CD1c-positive myeloid dendritic cell (primary cell): ENCODE measurements at regions not wholly inside any gene's neighbourhood (a gene's known extent, or its start where the extent isn't known, plus 50 kb on each side); places are given as distances from the start of the nearest gene placed in this dataset.

Experiments
- DNase-seq: peaks from one replicate; pipeline ENCODE4 v3.0.0-alpha.2; 2016; ENCODE audit errors: extremely low spot score

DNA sequence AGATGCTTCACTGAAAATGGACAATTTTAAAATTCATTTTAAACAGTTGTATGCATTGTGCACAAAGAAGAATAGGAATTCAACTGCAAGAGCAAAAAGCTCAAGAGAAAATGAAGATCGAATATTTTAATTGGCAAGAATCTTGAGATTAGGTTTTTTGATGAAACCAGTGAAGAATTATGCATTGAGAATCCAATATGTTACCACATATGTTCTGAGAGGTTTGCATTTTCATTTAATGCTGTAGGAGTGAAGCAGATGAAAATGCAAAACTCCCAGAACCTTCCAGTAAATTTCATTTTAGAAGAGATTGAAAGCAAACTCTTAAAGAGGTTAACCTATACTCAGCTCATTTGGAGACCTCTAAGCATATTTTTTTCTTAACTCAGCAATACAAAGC is 298.0 kb downstream of the OLFM3 start:
- no peak for DNase-seq

- no peak for DNase-seq
These were observed 291.8 kb downstream of the OLFM3 start for GRCh38 chr1:101704895-101705294.

- no peak for DNase-seq
These were observed 290.4 kb downstream of the OLFM3 start for GRCh38 chr1:101706366-101706765.

GRCh38 chr1:101709721-101710120 is 287.0 kb downstream of the OLFM3 start:
- no peak for DNase-seq

GRCh38 chr1:101713760-101714159 is 283.0 kb downstream of the OLFM3 start:
- no peak for DNase-seq

DNA sequence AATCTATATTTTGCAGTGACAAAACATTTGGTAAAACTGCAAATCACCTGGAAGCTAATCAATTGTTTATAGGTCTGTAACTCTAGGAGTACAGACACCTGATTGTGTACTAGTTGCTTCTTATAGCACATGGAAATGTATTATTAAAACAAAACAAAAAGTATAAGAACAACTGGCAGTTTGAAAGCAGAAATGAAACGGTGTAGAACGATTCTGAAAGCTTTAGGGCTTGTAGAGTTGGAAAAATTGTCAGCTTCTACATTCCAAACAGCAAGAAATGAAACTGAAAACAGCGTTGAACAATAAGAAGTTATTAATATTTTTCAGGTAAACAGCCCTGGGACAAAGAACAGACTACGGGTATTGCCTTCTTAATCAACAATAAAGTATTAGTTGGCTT is 273.3 kb downstream of the OLFM3 start:
- no peak for DNase-seq

GRCh38 chr1:101728029-101728428 is 268.7 kb downstream of the OLFM3 start:
- DNase-seq: no peak

- no peak for DNase-seq
These were observed 266.2 kb downstream of the OLFM3 start for GRCh38 chr1:101730559-101730958.

DNA sequence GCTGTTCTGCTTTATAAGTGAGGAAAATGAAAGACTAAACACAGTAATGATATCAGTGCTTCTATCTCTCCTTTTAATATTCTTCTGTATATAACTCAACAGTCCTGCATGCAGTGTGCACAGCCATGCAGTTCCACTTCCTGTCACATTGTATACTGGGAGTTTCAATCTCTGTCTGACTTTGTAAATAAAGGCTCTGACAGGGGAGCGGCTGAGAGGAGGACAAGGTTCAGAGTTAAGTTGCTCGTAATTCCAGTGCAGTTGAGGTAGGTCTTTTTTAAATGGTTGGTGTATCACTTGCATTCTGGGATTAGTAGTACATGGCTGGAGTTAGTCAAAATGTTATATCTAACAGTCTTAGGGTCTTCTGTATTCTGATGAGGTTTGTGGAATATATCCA is 264.5 kb downstream of the OLFM3 start:
- DNase-seq: no peak

GRCh38 chr1:101733340-101733739 is 263.4 kb downstream of the OLFM3 start:
- DNase-seq: no peak

DNA sequence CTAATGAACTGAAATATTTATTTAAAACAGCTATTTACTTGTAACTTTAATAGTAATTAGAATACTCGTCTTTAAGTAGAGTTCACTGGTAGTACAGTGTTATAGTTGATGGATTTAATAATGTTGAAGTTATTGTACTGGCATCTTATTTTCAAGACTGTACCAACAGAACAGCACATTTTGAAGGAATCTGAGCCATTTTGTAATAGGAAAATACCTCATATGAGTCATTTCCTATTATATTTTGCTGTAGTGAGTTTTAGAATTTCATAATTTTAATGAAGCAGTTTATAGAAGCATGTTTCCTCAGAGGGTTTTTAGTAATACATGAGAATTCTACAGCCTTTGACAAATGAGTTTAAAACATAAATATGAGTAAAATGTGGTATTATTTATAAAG is 258.3 kb downstream of the OLFM3 start:
- DNase-seq: no peak

DNA sequence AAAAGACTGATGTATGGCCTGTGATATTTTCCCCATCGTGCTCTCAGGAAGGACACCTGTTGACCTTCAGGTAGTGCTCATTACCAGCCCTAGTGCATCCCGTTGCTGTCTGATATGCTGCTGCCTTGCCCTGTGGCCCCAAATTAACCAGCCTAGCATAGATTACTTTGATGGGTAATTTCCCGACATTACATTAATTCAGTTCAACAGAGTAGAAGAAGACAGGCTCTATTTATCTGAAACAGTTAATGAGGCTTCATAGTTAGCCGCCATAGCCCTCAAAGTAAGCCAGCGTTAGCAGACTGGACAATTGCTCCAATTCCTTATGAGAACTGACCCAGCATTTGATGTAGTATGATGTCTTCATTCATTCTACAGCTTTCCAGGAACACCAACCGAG is 257.6 kb downstream of the OLFM3 start:
- DNase-seq: no peak

GRCh38 chr1:101739826-101740330 is 256.8 kb downstream of the OLFM3 start:
- DNase-seq: no peak

DNA sequence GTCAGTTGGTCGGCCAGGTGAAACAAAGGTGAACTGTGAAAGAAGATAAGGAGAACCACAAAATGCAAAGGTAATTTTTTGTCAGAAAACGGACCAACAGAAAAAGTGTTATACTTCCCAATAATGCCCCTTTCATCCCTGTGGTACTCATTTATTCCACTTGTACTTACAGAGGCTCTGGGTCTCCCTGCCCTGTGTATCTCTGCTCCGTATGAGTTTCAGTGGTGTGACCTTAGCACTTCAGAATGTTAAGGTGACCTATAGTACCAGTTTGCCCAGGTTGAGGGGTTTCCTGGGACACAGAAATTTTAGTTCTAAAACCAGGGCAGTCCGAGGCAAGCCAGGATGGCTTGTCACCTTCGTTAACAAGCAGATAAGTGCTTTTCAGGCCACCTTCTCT is 254.8 kb downstream of the OLFM3 start:
- DNase-seq: no peak

DNA sequence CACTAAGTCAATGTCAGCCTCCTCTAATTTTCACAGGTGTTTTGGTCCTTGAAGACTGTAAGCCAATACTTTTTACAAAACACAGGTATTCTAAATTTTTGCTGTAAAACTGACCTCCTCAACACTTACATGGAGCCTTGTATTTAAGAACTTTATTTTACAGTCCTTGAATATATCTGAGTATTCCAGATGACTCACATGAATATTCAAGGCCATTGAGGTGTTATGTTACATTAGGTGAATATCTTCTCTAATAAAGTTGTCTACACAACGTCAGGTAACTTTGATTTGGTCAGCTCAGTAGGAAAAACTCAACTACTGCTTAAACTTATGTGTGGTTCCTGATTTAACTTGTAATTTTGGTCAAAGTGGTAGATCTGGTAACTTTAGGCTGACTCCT is 254.2 kb downstream of the OLFM3 start:
- no peak for DNase-seq

GRCh38 chr1:101745551-101746270 is 251.0 kb downstream of the OLFM3 start:
- no peak for DNase-seq

DNA sequence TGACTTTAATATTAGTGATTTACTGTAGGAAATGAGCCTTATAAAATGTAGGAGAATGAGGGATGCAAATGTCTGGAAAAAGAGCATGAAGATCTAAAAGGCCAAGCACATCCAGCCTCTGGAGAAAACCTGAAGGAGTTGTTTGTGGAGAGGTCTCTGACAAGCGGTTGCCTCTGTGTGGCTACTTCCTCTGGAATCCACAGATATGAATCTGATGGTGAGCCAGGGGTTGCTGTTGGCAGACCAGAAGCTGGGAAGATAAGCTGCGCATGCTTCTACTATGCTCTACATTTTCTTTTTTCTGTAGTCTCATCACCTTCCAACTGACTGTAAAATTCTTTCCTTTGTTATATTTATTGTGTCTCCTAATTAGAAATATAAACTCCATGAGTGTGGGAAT is 248.6 kb downstream of the OLFM3 start:
- no peak for DNase-seq
